ENCODE measurements at regions not wholly inside any gene's neighbourhood (a gene's known extent, or its start where the extent isn't known, plus 50 kb on each side); places are given as distances from the start of the nearest gene placed in this dataset.

- TF ChIP-seq CTCF (IDR thresholded peaks at IDR 0.05 in 2 of 3, conservative IDR thresholded peaks at IDR 0.05 in 1 of 3; ENCODE audit: insufficient read depth in 2 of 3, low read depth in 1 of 3, low read length in 3 of 3): no peak
- no peak for TF ChIP-seq STAT6 (CRISPR knock-in tag; IDR thresholded peaks at IDR 0.05)
- TF ChIP-seq RAD21 (CRISPR knock-in tag; conservative IDR thresholded peaks at IDR 0.05 in 1 of 2, IDR thresholded peaks at IDR 0.05 in 1 of 2): no peak
- no peak for TF ChIP-seq SP1 (CRISPR knock-in tag; IDR thresholded peaks at IDR 0.05)
- no peak for TF ChIP-seq JUN (IDR thresholded peaks at IDR 0.05; ENCODE audit: borderline replicate concordance, low read depth, low read length)
- no peak for TF ChIP-seq JUN (CRISPR knock-in tag; IDR thresholded peaks at IDR 0.05; ENCODE audit: borderline replicate concordance)
- no peak for TF ChIP-seq ZNF764 (CRISPR knock-in tag; IDR thresholded peaks at IDR 0.05; ENCODE audit: low read depth)
- no peak for TF ChIP-seq NFIC (IDR thresholded peaks at IDR 0.05)
- TF ChIP-seq POLR2A (conservative IDR thresholded peaks at IDR 0.05): no peak
- no peak for TF ChIP-seq TCF7L2 (IDR thresholded peaks at IDR 0.05; ENCODE audit: low read depth, low read length)
- no peak for TF ChIP-seq CREB1 (IDR thresholded peaks at IDR 0.05)
- no peak for TF ChIP-seq CREB1 (CRISPR knock-in tag; IDR thresholded peaks at IDR 0.05)
These were observed 347.5 kb downstream of the SLCO4C1 start for GRCh38 chr5:101948615-101949014.

Measured in K562 (cell line).